HG02588 (cell line): ENCODE measurements at regions not wholly inside any gene's neighbourhood (a gene's known extent, or its start where the extent isn't known, plus 50 kb on each side); places are given as distances from the start of the nearest gene placed in this dataset.
"Not testable (repeated sequence)": the region's sequence is repeated elsewhere in the genome, so short reads cannot be mapped to it uniquely, and the experiment has no call there.

Source experiments
- ATAC-seq: cut with Tn5 transposase; IDR thresholded peaks from one replicate; pipeline ENCODE4 v1.9.1; 2021; ENCODE audit warnings: mild to moderate bottlenecking, moderate library complexity; ENCODE audit not compliant: unreplicated experiment

GRCh38 chr7:120110169-120110568 lies 162.8 kb upstream of the KCND2 start:
- ATAC-seq: no peak

- no peak for ATAC-seq
Observed at GRCh38 chr7:120114626-120115025, 158.3 kb upstream of the KCND2 start.

GRCh38 chr7:120123528-120123927 lies 149.4 kb upstream of the KCND2 start:
- no peak for ATAC-seq

GRCh38 chr7:120131096-120131839 lies 141.7 kb upstream of the KCND2 start:
- ATAC-seq: no peak

- ATAC-seq: no peak
Observed at GRCh38 chr7:120138497-120138896, 134.5 kb upstream of the KCND2 start.

- ATAC-seq: no peak
Observed at GRCh38 chr7:120156476-120156875, 116.5 kb upstream of the KCND2 start.

GRCh38 chr7:120160166-120160565 lies 112.8 kb upstream of the KCND2 start:
- no peak for ATAC-seq

- no peak for ATAC-seq
Observed at GRCh38 chr7:120163449-120163848, 109.5 kb upstream of the KCND2 start.

GRCh38 chr7:120165227-120165626 lies 107.7 kb upstream of the KCND2 start:
- no peak for ATAC-seq

- ATAC-seq: no peak
Observed at GRCh38 chr7:120168066-120168465, 104.9 kb upstream of the KCND2 start.

GRCh38 chr7:120169996-120170783 lies 102.8 kb upstream of the KCND2 start:
- no peak for ATAC-seq

GRCh38 chr7:120170834-120171233 lies 102.1 kb upstream of the KCND2 start:
- no peak for ATAC-seq

GRCh38 chr7:120171406-120171805 lies 101.6 kb upstream of the KCND2 start:
- ATAC-seq: no peak

GRCh38 chr7:120180221-120180620 lies 92.8 kb upstream of the KCND2 start:
- no peak for ATAC-seq

- ATAC-seq: no peak
Observed at GRCh38 chr7:120181499-120181898, 91.5 kb upstream of the KCND2 start.

- ATAC-seq: no peak
Observed at GRCh38 chr7:120184866-120185265, 88.1 kb upstream of the KCND2 start.

GRCh38 chr7:120185940-120186682 lies 86.9 kb upstream of the KCND2 start:
- no peak for ATAC-seq

- ATAC-seq: no peak
Observed at GRCh38 chr7:120186688-120187087, 86.3 kb upstream of the KCND2 start.

- no peak for ATAC-seq
Observed at GRCh38 chr7:120189623-120190022, 83.4 kb upstream of the KCND2 start.

GRCh38 chr7:120190109-120190508 lies 82.9 kb upstream of the KCND2 start:
- ATAC-seq: no peak

- ATAC-seq: no peak
Observed at GRCh38 chr7:120190566-120190965, 82.4 kb upstream of the KCND2 start.

GRCh38 chr7:120191423-120191822 lies 81.6 kb upstream of the KCND2 start:
- not testable (repeated sequence) for ATAC-seq
